GM18951 (cell line): ENCODE measurements at regions not wholly inside any gene's neighbourhood (a gene's known extent, or its start where the extent isn't known, plus 50 kb on each side); places are given as distances from the start of the nearest gene placed in this dataset.
"Not testable (repeated sequence)": the region's sequence is repeated elsewhere in the genome, so short reads cannot be mapped to it uniquely, and the experiment has no call there.

Source experiments
- POLR2A ChIP-seq: IDR thresholded peaks from 4 replicates; pipeline ENCODE4 v1.6.1; 2011; ENCODE audit warnings: mild to moderate bottlenecking; ENCODE audit not compliant: insufficient read length, insufficient read depth; ENCODE audit errors: extremely low read depth
- in situ Hi-C: fragments of 300-500 bp; cut with MboI; formaldehyde crosslinking; loops from one replicate; pipeline ENCODE4 v1.12.0; 2022; ENCODE audit warnings: low sequenced_read_pairs, mixed read lengths, inconsistent platforms; ENCODE audit not compliant: unreplicated experiment

GRCh38 chr13:67481445-67481844 lies 251.3 kb upstream of the PCDH9 start:
- no peak for TF ChIP-seq POLR2A
- in situ Hi-C loops = no loop called here

DNA sequence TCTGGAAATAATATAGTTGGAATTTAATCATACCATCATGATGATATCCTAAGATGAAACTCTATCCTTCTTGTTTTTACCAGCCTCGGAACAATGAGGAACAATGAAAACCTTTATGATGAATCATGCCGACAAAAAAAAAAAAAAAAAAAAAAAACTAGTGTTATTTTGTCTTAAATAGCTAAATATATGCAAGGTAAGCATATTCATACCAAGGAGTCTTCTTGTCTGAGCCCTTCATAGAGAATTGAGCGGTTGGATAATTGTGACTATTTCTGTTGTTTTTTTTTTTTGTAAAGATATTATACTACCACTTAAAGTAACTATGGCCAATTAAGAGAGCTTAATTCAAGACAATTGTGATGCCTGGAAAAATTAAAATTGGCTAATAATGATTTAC lies 244.0 kb upstream of the PCDH9 start:
- in situ Hi-C loops = no loop called here
- no peak for TF ChIP-seq POLR2A

DNA sequence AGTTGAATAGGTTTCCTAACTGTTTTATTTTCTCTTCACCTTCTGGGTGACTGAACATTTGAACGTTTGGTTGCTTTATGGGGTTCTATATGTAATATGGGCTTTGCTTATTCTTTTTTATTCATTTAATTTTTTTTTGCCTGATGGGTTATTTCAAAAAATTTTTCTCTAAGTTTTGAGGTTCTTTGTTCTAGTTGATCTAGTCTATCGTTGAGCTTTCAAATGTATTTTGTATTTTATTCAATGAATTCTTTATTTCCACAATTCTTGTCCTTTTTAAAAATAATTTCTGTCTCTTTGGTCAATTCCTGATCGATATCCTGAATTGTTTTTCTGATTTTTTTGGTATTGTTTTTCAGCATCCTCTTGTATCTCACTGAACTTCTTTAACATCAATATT lies 239.5 kb upstream of the PCDH9 start:
- in situ Hi-C loops = no loop called here
- TF ChIP-seq POLR2A = no peak

DNA sequence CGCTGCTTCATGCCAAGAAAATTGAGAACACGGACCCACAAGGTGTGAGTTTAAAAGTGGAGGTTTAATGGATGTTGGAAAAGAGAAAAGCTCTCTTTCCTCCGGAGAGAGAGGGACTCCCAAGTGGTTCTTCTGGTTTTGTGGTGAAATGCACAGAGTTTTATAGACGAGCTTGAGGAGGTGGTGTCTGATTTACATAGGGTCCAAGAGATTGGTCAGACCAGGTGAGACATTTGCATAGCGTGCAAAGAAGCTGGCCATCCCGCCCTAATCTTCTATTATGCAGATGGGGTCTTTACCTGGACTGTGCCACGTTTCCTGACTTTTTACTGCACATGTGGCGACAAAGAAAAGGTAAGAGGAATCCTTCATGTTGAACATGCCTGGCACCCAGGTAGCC lies 236.4 kb upstream of the PCDH9 start:
- TF ChIP-seq POLR2A = no peak
- in situ Hi-C loops = no loop called here

DNA sequence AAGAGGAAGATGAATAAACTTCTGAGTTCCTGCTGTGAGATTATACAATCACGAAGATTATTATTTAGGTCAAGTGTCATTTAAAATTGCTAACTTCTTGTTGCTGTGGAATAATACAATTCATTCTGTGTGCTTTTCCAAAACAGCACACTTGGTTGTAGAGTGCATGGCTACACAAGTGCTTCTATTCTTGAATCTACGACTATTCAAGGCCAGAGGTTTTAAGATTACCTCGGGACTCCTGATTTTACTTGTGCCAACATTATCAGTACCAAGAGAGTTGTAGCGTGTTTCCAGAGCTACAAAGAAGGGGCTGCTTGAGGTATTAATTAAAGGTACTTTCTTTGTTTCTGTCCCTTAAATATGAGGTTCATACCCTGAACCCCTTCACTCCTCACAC lies 234.0 kb upstream of the PCDH9 start:
- no peak for TF ChIP-seq POLR2A
- in situ Hi-C loops = no loop called here

DNA sequence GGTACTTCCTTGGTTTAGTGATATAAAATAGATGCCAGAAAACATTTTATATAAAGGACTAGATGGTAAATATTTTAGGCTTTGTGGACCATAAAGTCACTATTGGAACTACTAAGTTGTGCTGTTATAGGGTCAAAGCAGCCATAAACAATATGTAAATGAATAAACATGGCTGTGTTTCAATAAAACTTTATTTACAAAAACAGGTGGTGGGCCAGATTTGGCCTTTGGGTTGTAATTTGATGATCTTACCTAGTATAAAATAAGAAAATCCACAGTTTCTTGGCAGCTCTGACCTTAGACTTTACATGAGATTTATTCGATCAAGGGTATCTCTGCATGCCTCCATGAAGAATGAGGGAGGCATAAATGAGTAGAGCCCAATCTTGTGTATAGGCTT lies 232.0 kb upstream of the PCDH9 start:
- in situ Hi-C loops = no loop called here
- TF ChIP-seq POLR2A = no peak

- in situ Hi-C loops = not testable (repeated sequence)
Measured at GRCh38 chr13:67452526-67452925, 222.4 kb upstream of the PCDH9 start.

DNA sequence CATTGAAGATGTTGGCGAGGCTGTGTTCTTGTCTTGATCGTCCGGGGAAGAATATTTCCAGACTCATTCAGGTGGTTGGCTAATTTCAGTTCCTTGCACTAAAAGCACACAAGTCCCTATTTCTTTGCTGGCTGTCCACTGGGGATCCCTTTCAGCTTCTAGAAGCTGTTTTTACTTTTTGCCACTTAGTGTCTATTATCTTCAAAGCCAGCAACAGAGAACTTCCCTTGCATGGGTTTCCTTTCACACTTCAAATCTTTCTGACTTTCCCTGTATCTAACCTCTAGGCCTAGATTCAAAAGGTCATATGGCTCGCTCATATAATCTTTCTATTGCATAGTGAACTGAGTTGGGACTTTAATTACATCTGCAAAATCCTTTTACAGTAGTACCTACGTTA lies 215.3 kb upstream of the PCDH9 start:
- in situ Hi-C loops = no loop called here
- TF ChIP-seq POLR2A = no peak

DNA sequence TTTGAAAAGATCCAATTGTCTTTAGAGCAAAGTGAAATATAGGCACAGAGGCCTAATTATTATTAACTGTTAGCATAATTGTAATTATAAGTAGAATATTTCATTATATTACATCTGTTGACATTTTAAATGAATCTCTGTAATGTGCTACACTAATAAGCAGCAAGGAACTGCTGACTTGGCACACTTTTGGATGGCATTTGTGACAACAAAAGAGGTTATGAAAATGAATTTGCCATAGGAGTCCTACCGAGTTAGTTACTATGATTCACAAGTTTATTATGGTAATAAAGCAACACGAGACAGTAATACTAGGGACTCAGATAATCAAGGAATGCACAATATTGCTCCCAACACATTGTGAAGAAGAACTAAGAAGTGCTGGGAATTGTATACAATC lies 213.8 kb upstream of the PCDH9 start:
- in situ Hi-C loops = no loop called here
- no peak for TF ChIP-seq POLR2A

DNA sequence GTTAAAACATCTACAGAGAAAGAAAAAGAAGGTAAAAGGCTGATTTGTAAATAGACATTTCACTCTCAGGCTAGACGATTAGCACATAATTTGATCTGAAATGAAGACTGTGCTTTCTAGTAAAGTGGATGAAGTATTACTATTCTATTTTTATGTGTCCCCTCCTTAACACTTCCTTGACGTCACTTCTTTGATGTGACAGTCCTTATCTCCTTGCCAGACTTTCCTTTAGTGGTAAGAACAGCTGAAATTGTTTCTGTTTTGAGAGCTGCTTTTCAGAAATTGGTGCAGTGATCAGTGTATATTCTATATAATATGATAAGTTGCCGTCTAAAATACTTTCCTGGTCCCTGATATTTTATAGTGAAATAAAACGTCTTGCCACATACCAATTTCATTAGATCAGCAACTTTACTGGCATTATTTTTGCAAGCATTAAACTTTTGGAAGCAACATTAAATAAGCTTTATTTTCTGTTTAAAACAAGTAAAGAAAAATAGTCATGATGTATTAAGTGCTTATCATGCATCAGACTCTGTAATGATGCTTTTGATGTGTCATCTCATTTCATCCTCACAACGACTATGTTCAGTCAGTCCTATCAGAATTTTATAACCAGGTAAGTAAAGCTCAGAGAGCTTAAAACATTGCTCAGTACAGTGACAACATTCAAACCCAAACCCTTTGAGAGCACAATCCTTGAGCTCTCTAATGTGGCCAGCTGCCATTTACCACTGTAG lies 210.3 kb upstream of the PCDH9 start:
- TF ChIP-seq POLR2A = no peak
- in situ Hi-C loops = no loop called here

DNA sequence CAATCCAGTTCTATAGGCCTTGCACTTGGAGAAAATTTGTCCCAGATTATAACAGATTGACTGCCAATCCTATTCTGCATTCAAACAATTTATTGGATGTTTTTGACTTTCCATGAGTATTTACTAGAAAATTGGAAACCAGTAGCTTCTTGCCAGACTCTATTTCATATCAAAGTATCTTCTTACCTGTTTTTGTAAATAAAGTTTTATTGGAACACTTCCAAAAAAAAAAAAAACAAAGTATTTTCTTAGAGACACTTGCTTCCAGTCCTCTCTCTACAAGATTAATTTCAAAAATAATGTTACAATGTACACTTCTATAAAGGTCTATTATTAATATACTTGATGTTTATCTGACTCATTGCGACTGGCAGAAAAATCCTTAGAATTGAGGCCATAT lies 209.2 kb upstream of the PCDH9 start:
- in situ Hi-C loops = no loop called here
- TF ChIP-seq POLR2A = no peak

- no peak for TF ChIP-seq POLR2A
Measured at GRCh38 chr13:67438465-67438864, 208.3 kb upstream of the PCDH9 start.

GRCh38 chr13:67437244-67437643 lies 207.1 kb upstream of the PCDH9 start:
- in situ Hi-C loops = no loop called here
- no peak for TF ChIP-seq POLR2A

More at GRCh38 chr13:67438465-67438864, 208.3 kb upstream of the PCDH9 start:
- in situ Hi-C loops = no loop called here

GRCh38 chr13:67421475-67421874 lies 191.3 kb upstream of the PCDH9 start:
- in situ Hi-C loops = no loop called here
- TF ChIP-seq POLR2A = no peak
